ENCODE measurements at regions not wholly inside any gene's neighbourhood (a gene's known extent, or its start where the extent isn't known, plus 50 kb on each side); places are given as distances from the start of the nearest gene placed in this dataset.

GRCh38 chr1:58149271-58149812 is 397.2 kb downstream of the OMA1 start:
- TF ChIP-seq POLR2A (IDR thresholded peaks at IDR 0.05; ENCODE audit: low read depth, low read length) (no peak), POLR2AphosphoS5 (IDR thresholded peaks at IDR 0.05; ENCODE audit: low read depth, low read length) (no peak), TAF1 (IDR thresholded peaks at IDR 0.05; ENCODE audit: low read depth, low read length) (no peak), POU2F2 (IDR thresholded peaks at IDR 0.05; ENCODE audit: low read depth, low read length) (no peak)
